ENCODE measurements at regions not wholly inside any gene's neighbourhood (a gene's known extent, or its start where the extent isn't known, plus 50 kb on each side); places are given as distances from the start of the nearest gene placed in this dataset.
"Not testable (repeated sequence)": the region's sequence is repeated elsewhere in the genome, so short reads cannot be mapped to it uniquely, and the experiment has no call there.

DNA sequence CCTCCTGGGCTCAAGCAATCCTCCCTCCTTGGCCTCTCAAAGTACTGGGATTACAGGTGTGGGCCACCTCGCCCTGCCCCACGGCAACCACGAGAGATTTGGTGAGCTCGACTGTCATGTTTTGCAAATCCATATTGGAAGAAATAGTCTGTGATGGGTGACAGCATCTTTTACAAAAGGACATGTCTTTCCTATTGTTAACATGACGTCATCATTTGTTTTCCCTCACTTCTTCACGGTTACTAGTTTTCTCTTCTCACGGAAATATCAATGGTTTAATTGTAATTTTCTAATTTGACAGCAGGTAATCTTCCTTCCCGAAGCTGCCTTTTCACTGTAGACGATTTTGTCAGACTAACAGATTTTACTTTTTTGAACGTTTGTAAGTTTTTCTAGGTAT is 110.8 kb upstream of the GREM2 start:
- FAIRE-seq = no peak

DNA sequence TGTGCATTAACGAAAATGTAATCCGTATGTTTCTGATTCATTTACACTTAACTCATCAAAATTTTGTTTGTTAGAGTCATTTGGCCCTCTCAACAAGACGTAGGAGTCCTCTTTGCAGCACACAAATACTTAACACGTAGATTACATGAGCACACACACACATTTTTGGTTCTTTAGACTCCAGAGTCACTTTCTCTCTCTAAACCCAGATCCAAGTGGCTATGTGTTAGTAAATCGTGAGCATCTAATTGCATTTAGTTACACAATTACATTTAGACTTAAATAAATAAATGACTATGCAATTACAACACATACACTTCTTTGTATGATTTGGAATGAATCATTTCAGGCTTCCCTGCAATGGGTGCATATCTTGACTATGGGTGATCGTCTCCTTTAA is 109.0 kb upstream of the GREM2 start:
- DNase-seq (ENCODE audit: low spot score in 2 of 2) (no peak), FAIRE-seq (no peak)

More for the DNA sequence above, 110.8 kb upstream of the GREM2 start:
- no peak for DNase-seq (ENCODE audit: low spot score in 2 of 2)

DNA sequence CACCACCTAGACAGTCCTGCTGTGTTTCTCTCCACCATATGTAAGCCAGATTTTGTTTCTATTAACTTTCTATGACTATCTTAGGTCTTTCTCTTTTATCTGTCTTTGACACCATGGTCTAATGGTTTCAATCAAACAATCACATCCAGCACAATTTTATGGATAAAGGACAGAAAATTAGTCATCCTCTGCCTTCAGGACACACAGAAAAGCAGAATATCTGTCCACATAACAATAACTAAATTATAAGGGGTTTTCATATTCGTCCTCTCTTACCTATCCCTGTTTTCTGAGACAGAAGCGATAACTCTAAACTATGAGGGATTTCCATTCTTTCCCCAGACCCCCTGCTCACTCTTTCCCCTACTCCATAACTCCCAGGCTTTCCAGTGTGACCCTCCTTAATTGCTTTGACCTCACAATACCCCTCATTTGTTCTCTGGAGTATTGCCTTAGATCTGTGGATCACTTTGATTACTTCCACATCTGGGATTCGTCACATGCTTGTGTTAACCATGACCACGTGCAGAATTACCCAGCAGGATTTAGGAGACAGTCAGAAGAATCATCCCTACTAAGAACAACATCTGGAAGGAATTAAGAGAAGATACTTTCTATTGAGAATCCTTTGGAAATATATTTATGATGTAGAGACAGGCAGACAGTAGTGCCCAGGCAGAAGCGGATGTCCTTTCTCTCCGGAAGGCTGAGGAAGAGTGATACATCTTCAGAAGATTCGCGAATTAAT is 108.2 kb upstream of the GREM2 start:
- DNase-seq (ENCODE audit: low spot score in 2 of 2) = no peak

DNA sequence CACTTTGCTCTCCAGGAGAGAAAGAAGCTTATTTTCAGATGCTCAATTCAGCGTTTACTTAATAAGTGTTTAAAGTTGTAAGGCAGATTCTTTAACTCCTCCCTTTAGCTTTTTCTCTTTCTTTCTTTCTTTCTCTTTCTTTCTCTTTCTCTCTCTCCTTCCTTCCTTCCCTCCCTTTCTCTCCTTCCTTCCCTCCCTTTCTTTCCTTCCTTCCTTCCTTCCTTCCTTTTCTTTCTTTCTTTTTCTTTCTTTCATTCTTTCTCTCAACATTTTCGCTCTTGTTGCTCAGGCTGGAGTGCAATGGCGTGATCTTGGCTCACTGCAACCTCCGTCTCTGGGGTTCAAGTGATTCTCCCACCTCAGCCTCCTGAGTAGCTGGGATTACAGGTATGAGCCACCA is 104.6 kb upstream of the GREM2 start:
- not testable (repeated sequence) for FAIRE-seq; DNase-seq (ENCODE audit: low spot score in 2 of 2)

More for the DNA sequence above, 108.2 kb upstream of the GREM2 start:
- FAIRE-seq = no peak

DNA sequence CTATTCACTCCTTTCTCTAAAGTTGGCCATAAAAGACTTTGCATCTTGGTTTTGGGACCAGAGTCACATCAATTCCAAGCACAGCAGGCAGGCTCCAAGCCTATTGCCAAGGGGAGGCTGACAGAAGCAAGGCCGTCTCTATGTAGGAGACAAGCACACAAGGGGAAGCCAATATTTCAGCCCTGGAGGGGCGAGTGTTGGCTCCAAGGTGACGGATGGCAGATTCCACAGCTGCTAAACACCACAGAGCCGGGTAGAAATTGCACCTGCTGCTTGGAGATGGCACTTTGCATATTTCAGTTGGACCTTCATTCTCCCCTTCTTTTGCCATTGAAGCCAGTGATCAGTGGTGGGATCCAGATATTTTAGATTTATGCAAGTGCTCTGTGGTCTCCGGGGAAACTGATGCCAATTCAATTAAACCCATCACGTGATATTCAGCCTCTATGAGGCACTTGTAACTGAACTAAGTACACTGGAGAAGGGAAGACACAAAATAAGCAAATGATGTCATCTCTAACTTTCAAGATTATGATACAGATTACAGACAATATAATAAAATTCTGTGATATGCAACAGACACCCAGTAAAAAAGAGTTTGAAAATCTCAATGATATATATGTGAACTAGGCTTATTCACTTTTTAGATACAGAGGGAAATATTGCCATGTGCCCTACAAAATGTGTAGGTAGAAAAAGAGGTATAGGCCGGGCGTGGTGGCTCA is 102.8 kb upstream of the GREM2 start:
- DNase-seq (ENCODE audit: low spot score in 2 of 2) = no peak
- no peak for FAIRE-seq

DNA sequence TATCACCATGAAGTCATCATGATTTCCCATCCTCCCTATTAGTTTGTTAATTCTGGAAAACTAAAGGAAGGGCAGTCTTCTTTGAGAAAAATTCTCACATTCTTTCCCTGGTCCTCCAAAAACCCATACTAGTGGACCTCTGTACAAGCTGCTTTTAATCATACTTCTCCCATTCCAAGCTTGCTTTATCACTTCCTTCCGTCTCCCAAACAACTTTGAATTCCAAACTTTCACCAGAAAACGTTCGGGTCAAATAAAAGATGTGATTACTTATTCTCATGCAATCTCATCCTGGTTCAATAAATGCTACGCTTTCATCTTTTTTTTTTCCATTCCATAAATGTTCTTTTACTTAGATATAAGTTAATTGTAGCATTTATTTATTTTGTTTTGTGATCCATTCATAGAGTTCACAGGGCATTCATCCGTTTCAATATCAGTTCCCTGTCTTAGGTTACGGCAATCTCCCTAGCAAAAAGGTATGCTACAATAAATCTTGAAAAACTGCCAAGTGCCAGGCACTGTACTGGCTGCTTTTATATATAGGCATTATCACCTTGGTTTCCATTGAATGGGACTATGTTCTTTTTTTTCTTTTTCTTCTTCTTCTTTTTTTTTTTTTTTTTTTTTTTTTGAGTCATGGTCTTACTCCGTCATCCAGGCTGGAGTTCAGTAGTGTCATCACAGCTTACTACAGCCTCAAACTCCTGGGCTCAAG is 100.2 kb upstream of the GREM2 start:
- FAIRE-seq (no peak), DNase-seq (ENCODE audit: low spot score in 2 of 2) (no peak)

DNA sequence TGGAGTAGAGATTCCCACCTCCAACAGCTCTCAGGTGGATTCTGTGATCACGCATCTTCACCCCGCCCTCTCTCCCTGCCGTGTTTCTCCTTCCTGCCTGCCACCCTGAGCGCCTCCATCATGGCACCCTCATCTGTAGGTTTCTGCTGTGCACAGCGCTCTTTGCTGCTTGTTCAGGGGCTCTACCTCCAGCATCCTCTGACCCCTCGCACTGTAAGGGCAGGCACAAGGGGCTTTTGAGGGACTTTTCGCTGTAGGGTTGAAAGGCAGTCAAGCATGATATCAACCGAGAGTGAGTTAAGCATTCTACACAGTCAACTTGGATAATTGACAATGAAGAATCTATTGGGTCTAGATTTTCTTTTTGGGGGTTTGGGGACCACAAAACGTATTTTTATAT is 99.1 kb upstream of the GREM2 start:
- FAIRE-seq (no peak), DNase-seq (ENCODE audit: low spot score in 2 of 2) (no peak)

DNA sequence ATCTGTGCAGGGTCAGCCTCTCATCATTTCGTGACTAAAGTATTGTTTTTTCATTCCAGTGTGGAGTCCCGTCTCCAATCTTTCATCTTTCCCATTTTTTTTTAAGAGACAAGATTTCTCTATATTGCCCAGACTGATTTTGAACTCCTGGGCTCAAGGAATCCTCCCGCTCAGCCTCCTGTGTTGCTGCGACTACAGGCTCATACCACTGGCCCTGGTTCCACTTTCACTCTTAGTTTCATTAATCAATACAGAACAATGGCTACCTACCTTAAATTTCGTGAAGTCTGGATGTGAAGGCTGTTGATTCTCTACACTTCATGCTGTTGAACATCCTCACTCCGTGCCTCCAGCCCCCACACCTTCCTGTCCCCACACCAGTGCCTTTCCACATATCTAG is 97.7 kb upstream of the GREM2 start:
- no peak for FAIRE-seq
- DNase-seq (ENCODE audit: low spot score in 2 of 2) = no peak

DNA sequence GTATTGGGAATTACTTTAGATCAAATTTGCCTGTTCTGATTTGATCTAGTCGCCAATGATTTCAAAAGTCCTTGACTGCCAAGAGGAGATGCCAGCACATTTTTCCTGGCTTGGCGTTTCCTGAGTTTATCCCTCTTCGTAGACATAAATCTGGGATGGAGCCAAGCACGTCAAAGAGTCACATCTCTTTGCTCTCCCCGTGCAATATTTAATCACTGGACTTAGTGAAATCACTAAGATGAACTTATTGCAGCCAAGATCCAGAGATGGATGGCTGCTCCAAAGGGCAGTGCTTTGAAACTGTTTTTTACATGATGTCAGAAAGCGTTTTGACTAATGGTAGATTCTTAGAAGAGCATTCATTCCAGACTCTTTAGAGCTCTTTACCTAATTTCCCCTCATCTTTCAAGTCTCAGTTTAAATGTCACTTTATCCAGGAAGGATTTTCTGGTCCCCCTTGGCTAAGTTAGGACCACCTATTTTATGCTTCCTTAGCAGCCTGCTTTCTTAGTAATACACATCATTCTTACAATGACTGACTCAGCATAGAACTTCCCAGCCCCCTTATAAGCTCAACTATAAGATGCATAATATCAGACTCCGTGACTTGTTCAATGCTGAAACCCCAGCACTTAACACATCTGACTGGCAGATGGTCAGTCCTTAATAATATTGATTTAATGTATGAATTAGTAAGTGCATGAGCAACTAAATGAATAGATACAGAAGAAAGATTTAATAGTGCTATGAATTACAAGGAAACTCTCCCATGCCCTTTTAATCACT is 94.4 kb upstream of the GREM2 start:
- DNase-seq (ENCODE audit: low spot score in 2 of 2) (no peak), FAIRE-seq (no peak)

DNA sequence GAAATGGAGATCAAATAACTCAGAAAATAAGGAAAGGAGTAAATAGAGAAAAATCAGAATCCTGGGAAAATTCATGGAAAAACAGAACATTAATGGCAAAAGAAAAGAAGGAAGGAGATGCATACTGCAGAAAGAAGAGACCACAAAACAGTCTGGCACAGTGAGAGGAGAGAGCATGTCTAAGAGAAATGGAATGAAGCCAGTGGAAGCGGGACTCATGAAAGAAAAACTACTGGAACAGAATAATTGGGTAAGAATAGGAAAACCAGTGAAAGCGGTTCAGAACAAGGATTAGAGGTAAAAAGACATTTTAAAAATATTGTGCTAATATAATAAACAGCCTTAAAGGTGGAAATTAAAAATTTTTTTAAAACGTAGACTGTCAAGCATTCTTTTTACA is 93.6 kb upstream of the GREM2 start:
- DNase-seq (ENCODE audit: low spot score in 2 of 2) = no peak
- no peak for FAIRE-seq

DNA sequence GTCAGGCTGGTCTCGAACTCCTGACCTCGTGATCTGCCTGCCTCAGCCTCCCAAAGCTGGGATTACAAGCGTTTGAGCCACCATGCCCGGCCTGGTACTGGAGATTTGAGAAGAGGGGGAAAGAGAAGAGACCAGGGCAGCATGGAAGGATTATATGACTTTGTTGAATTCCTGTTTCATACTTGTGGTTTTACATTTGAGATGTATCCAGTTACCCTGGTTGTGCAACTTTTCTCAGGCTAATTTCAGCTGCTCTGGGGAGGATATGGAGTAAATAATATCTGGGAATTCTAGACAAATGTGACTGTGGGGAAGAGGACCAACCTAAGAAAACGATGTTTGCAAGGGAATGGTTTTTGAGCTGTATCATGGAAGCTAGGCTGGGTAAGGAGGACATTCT is 89.5 kb upstream of the GREM2 start:
- FAIRE-seq (no peak), DNase-seq (ENCODE audit: low spot score in 2 of 2) (no peak)

DNA sequence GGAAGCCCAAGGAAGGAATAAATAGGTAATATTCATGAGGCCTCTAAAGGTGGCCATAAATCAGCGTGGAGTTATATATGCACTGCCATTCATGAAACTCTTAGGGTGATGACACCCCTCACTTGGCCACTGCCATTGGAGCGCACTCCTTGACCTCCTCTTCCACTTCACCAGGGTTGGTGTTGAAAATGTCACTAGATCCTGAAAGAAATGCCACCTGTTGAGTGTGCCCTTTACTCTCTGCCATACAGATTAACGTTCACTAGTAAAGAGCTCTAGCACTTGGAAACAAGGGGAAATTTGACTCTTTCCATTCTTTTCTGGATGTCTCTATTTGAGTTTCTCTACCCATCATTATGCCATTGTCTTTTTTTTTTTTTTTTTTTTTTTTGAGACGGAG is 83.5 kb upstream of the GREM2 start:
- no peak for DNase-seq (ENCODE audit: low spot score in 2 of 2)
- no peak for FAIRE-seq

DNA sequence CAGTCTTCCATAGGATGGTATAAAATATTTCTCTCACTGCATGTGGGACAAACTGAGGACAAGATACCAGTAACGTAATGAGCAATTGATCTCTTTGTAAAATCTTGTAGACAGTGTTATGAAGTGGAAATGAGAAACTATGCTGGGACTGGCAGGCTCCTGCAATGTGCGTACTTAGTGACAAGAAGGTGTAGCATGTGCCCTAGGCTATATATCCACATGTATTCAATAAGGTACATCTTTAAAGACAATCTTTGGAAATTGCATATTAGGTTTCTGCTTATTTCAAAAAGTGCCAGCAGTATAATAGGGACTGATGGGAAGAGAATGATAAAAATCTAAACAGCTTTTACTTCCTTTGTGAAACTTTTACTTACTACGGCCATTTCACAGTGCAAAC is 81.9 kb upstream of the GREM2 start:
- DNase-seq (ENCODE audit: low spot score in 2 of 2) (no peak), FAIRE-seq (no peak)

DNA sequence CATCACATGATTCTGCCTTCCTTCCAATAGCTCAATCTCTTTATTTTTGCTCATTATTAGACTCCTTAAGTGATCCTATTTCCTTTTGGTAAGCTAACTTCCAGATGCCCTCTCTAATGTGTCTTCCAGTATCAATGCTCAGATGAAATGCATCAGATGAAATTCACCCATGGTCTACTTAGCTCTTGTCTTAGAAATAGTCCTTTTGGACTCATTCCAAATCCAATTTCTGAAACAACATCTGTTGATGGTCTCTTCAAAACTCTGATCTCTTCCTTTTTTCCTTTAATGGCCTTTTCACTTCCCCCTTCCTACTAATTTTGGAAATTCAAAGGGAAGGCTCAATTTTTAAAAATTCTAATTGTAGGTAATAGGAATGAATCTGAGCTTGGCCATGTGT is 81.1 kb upstream of the GREM2 start:
- no peak for DNase-seq (ENCODE audit: low spot score in 2 of 2)
- no peak for FAIRE-seq

DNA sequence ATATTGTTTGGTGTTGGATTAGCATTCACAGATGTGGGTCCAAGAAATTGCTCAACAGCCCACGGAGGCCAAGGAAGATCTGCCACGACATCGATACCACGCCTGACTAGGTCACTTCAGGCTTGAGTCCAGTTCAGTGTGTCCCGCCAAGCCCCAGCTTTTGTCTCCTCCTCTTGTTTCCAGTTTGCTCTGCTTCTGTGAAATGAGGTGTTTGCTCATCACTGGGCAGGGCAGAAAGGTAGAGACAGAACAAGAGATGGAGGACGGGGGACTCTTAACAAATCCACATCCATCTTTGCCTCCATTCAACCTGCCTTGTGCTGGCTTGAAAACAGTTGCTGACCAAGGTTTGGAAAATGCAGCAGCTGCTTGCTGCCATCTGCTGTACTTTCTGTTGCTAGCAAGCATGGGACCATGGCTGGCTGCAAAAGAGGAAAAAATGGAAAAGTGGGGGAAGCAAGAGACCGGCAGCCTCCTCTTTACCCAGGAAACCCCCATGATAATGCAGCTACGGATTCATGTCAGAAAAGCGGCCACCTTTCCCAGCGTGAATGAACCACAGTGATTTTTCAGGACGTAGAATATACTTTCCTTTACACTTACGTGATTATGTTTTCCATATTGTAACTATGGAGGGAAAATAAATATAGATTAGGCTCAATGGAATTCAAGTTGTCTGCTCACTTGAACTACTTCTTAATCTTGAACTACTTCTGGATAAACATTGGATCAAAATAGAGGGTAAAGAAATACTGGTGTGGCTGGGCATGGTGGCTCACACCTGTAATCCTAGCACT is 80.2 kb upstream of the GREM2 start:
- DNase-seq (ENCODE audit: low spot score in 2 of 2) = peak in 1 of 2 donors; percentile 34
- no peak for FAIRE-seq

DNA sequence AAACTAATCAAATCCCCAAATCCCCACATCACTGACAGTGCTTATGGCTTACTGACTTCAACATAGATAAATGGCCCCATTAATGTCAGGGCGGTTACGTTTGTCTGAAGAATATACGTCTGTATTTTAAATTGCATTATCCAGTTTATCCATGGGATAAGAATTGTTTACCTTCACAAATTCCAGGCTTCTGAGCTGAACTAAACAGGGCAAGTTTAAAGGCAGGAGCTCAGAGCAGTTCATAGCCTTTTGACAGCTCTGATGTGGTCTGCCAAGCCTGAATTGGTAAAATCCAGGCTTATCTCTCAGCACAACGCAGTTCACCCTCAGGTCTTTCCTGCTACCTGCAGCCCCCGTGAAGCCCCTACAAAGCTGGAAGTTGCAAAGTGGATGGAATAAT is 79.5 kb upstream of the GREM2 start:
- no peak for DNase-seq (ENCODE audit: low spot score in 2 of 2)
- FAIRE-seq = no peak

DNA sequence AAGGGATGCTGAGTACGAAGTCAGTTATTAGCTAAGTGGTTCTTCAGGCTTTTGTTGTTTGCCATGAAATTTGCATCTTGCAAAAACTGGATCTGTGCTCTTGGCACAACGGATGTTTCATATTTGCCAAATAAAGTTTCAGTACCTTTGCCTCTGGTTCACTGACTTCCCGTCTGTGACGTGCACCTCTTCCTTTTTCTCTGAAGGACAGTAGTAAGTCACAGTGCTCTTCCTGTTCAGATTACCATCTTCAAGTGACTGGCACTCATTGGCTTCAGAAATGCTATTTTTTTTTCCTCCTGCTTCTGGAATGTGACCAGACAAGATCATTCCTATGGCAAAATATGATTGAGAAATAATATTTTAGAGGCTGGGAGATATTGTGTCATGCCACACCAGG is 75.9 kb upstream of the GREM2 start:
- FAIRE-seq = no peak
- DNase-seq (ENCODE audit: low spot score in 2 of 2) = no peak

DNA sequence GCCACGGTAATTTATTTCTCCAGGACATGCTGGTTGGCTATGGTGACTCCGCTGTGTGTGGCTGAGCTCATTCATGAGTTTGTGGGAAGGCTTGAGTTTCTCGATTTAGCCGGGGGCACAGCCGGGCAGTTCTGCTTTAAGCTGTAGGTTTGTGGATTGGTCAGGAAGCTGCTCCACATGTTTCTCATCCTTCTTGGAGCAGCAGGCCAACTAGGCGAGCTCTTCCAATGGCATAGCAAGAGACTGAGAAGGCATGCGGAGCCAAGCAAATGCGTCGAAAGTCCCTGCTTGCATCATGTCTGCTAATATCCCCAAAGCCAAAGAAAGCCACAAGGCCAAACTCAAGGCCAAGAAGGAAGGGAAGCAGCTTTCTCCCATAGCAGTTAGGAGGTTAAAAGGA is 71.6 kb upstream of the GREM2 start:
- no peak for DNase-seq (ENCODE audit: low spot score in 2 of 2)
- FAIRE-seq = no peak

DNA sequence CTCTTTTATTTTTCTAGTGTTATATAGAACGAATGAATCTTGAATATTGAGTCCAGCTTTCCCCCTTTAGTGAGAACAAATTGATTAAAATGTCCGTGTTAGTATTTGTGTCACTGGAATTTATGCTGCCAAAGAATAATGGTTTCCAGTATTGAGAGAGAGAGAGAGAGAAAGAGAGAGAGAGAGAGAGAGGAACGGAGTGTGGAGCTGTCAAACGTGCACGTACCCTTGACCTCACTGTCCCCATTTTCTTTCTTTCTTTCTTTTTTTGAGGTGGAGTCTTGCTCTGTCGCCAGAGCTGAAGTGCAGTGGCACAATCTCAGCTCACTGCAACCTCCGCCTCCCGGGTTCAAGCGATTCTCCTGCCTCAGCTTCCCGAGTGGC is 70.9 kb upstream of the GREM2 start:
- DNase-seq (ENCODE audit: low spot score in 2 of 2) = no peak
- FAIRE-seq = no peak
